Astrocyte of the hippocampus (primary cell): ENCODE measurements at regions not wholly inside any gene's neighbourhood (a gene's known extent, or its start where the extent isn't known, plus 50 kb on each side); places are given as distances from the start of the nearest gene placed in this dataset.

ENCODE experiments used
- DNase-seq: peaks from one replicate; pipeline ENCODE4 v3.0.0; 2011; ENCODE audit warnings: low read depth, low spot score

- DNase-seq: no peak
Measured at GRCh38 chr4:10335050-10335449, 122.2 kb downstream of the ZNF518B start.

- DNase-seq: no peak
Measured at GRCh38 chr4:10334506-10335028, 122.7 kb downstream of the ZNF518B start.

- DNase-seq: no peak
Measured at GRCh38 chr4:10333942-10334341, 123.3 kb downstream of the ZNF518B start.

GRCh38 chr4:10326075-10326474, 131.2 kb downstream of the ZNF518B start:
- no peak for DNase-seq

- DNase-seq: no peak
Measured at GRCh38 chr4:10321931-10322330, 135.3 kb downstream of the ZNF518B start.

GRCh38 chr4:10320130-10320529, 137.1 kb downstream of the ZNF518B start:
- no peak for DNase-seq

GRCh38 chr4:10317345-10317744, 139.9 kb downstream of the ZNF518B start:
- DNase-seq: no peak

GRCh38 chr4:10316851-10317250, 140.4 kb downstream of the ZNF518B start:
- DNase-seq: no peak

- no peak for DNase-seq
Measured at GRCh38 chr4:10315638-10316037, 141.6 kb downstream of the ZNF518B start.

- no peak for DNase-seq
Measured at GRCh38 chr4:10312568-10312967, 144.7 kb downstream of the ZNF518B start.

- no peak for DNase-seq
Measured at GRCh38 chr4:10311939-10312338, 145.3 kb downstream of the ZNF518B start.

GRCh38 chr4:10305816-10306215, 151.4 kb downstream of the ZNF518B start:
- DNase-seq: no peak

- DNase-seq: no peak
Measured at GRCh38 chr4:10303291-10303690, 153.9 kb downstream of the ZNF518B start.

GRCh38 chr4:10302096-10302495, 155.1 kb downstream of the ZNF518B start:
- DNase-seq: no peak

- peak; percentile 2 for DNase-seq
Measured at GRCh38 chr4:10299601-10300000, 157.6 kb downstream of the ZNF518B start.

- no peak for DNase-seq
Measured at GRCh38 chr4:10298681-10299080, 158.5 kb downstream of the ZNF518B start.

GRCh38 chr4:10296730-10297129, 160.5 kb downstream of the ZNF518B start:
- DNase-seq: peak; percentile 33

- no peak for DNase-seq
Measured at GRCh38 chr4:10295301-10295700, 161.9 kb downstream of the ZNF518B start.

- DNase-seq: no peak
Measured at GRCh38 chr4:10289538-10289906, 167.7 kb downstream of the ZNF518B start.

- DNase-seq: no peak
Measured at GRCh38 chr4:10288830-10289537, 168.2 kb downstream of the ZNF518B start.

- no peak for DNase-seq
Measured at GRCh38 chr4:10285028-10285427, 168.4 kb upstream of the WDR1 start.

GRCh38 chr4:10283761-10284160, 167.2 kb upstream of the WDR1 start:
- no peak for DNase-seq

GRCh38 chr4:10281996-10282395, 165.4 kb upstream of the WDR1 start:
- peak; percentile 1 for DNase-seq

GRCh38 chr4:10279261-10279660, 162.7 kb upstream of the WDR1 start:
- DNase-seq: no peak
